ENCODE measurements at regions not wholly inside any gene's neighbourhood (a gene's known extent, or its start where the extent isn't known, plus 50 kb on each side); places are given as distances from the start of the nearest gene placed in this dataset.

- TF ChIP-seq HMGXB4 (CRISPR knock-in tag; IDR thresholded peaks at IDR 0.05): no peak
- TF ChIP-seq FOXM1 (IDR thresholded peaks at IDR 0.05; ENCODE audit: low read depth): no peak
- no peak for TF ChIP-seq FOXM1 (CRISPR knock-in tag; IDR thresholded peaks at IDR 0.05; ENCODE audit: low read depth)
- no peak for TF ChIP-seq HMG20A (CRISPR knock-in tag; conservative IDR thresholded peaks at IDR 0.05)
- no peak for TF ChIP-seq GABPB1 (CRISPR knock-in tag; IDR thresholded peaks at IDR 0.05)
- no peak for TF ChIP-seq CTCF (IDR thresholded peaks at IDR 0.05 in 2 of 3, conservative IDR thresholded peaks at IDR 0.05 in 1 of 3; ENCODE audit: insufficient read depth in 2 of 3, low read depth in 1 of 3, low read length in 3 of 3)
- no peak for TF ChIP-seq TAF1 (IDR thresholded peaks at IDR 0.05; ENCODE audit: control insufficient read depth, extremely low read depth, insufficient read depth, low read length, severe bottlenecking)
- no peak for TF ChIP-seq CHD4 (IDR thresholded peaks at IDR 0.05; ENCODE audit: insufficient read depth, insufficient replicate concordance, low read depth, low read length, poor library complexity, severe bottlenecking)
- no peak for TF ChIP-seq RBM22 (IDR thresholded peaks at IDR 0.05; ENCODE audit: low read depth, low read length, poor library complexity, severe bottlenecking)
- no peak for TF ChIP-seq STAT5A (IDR thresholded peaks at IDR 0.05; ENCODE audit: borderline replicate concordance, low read length)
- no peak for TF ChIP-seq HMG20B (CRISPR knock-in tag; IDR thresholded peaks at IDR 0.05)
- TF ChIP-seq JUNB (CRISPR knock-in tag; conservative IDR thresholded peaks at IDR 0.05): no peak
- TF ChIP-seq KDM2B (CRISPR knock-in tag; IDR thresholded peaks at IDR 0.05): no peak
- TF ChIP-seq SREBF1 (IDR thresholded peaks at IDR 0.05; ENCODE audit: borderline replicate concordance, low read depth, low read length): no peak
These were observed 1150.8 kb downstream of the SI start for GRCh38 chr3:163927521-163927920.
